PC-3 (cell line): ENCODE measurements at regions not wholly inside any gene's neighbourhood (a gene's known extent, or its start where the extent isn't known, plus 50 kb on each side); places are given as distances from the start of the nearest gene placed in this dataset.

Source experiments
- ATAC-seq: fragments of 200-7000 bp; cut with Tn5 transposase; 2 replicates; pipeline ENCODE4 v1.9.1; 2020; ENCODE audit warnings: mild to moderate bottlenecking, moderate library complexity
- BruUV-seq: library from RNA; stranded (reverse); fragments of 400-500 nt; replicated peaks from 2 replicates; lab custom pipeline; 2021; lab: Mats Ljungman, UMichigan
- CTCF ChIA-PET: fragments of 300-600 bp; sonication (Branson Sonifier 250); formaldehyde crosslinking; loops from one replicate; lab custom pipeline; 2022; ENCODE audit warnings: antibody characterized with exemption; lab: Charles Lee
- POLR2A ChIA-PET: fragments of 300-600 bp; sonication (Branson Sonifier 250); formaldehyde crosslinking; loops from one replicate; lab custom pipeline; 2022; ENCODE audit warnings: antibody characterized with exemption; ENCODE audit not compliant: unreplicated experiment; lab: Charles Lee
- DNase-seq: peaks from one replicate; pipeline ENCODE4 v3.0.0-alpha.2; 2015
- H2AFZ ChIP-seq: fragments of 300-600 bp; sonication (generic); 2 replicates; pipeline ENCODE4 v1.6.0; 2016; ENCODE audit warnings: antibody characterized with exemption, low read length
- H3F3A ChIP-seq: fragments of 300-600 bp; sonication (generic); one replicate; pipeline ENCODE4 v1.6.0; 2017; ENCODE audit warnings: antibody characterized with exemption, low read length, control low read depth, mild to moderate bottlenecking; ENCODE audit not compliant: unreplicated experiment
- H3K27ac ChIP-seq: fragments of 300-600 bp; sonication (generic); 2 replicates; pipeline ENCODE4 v1.5.1; 2016; ENCODE audit warnings: mild to moderate bottlenecking, low read length
- H3K27me3 ChIP-seq: fragments of 300-600 bp; sonication (generic); 2 replicates; pipeline ENCODE4 v1.6.1; 2016; ENCODE audit warnings: low read length, mixed read lengths
- H3K36me3 ChIP-seq: fragments of 300-600 bp; sonication (generic); 2 replicates; pipeline ENCODE4 v1.6.1; 2016; ENCODE audit warnings: low read depth, mixed run types, low read length, mixed read lengths
- H3K4me1 ChIP-seq: fragments of 300-600 bp; sonication (generic); 2 replicates; pipeline ENCODE4 v1.5.1; 2016; ENCODE audit warnings: low read length; ENCODE audit not compliant: insufficient read depth
- H3K4me2 ChIP-seq: fragments of 300-600 bp; sonication (generic); 2 replicates; pipeline ENCODE4 v1.6.0; 2016; ENCODE audit warnings: low read length
- H3K4me3 ChIP-seq: fragments of 300-600 bp; sonication (generic); 2 replicates; pipeline ENCODE4 v1.5.1; 2016; ENCODE audit warnings: mild to moderate bottlenecking, low read length, mixed read lengths
- H3K79me2 ChIP-seq: fragments of 300-600 bp; sonication (generic); 2 replicates; pipeline ENCODE4 v1.6.1; 2017; ENCODE audit warnings: low read length, mixed read lengths
- H3K9ac ChIP-seq: fragments of 300-600 bp; sonication (generic); 2 replicates; pipeline ENCODE4 v1.6.0; 2016; ENCODE audit warnings: mild to moderate bottlenecking, low read length
- H3K9me2 ChIP-seq: fragments of 300-600 bp; sonication (generic); replicated peaks from 2 replicates; pipeline ENCODE4 v1.6.1; 2016; ENCODE audit warnings: mixed run types, low read length, mixed read lengths
- H3K9me3 ChIP-seq: fragments of 300-600 bp; sonication (generic); 2 replicates; pipeline ENCODE4 v1.6.1; 2016; ENCODE audit warnings: low read length, mixed read lengths
- H4K20me1 ChIP-seq: fragments of 300-600 bp; sonication (generic); 2 replicates; pipeline ENCODE4 v1.6.1; 2016; ENCODE audit warnings: low read length, mixed read lengths
- CTCF ChIP-seq: fragments of 300-600 bp; sonication (generic); conservative IDR thresholded peaks from 2 replicates; pipeline ENCODE4 v1.5.1; 2017; ENCODE audit warnings: antibody characterized with exemption, low read depth, mild to moderate bottlenecking, low read length
- EZH2 ChIP-seq: fragments of 300-600 bp; sonication (generic); IDR thresholded peaks from one replicate; pipeline ENCODE4 v1.6.1; 2017; ENCODE audit warnings: antibody characterized with exemption, mild to moderate bottlenecking, low read length; ENCODE audit not compliant: unreplicated experiment
- EZH2phosphoT487 ChIP-seq: fragments of 300-600 bp; sonication (generic); IDR thresholded peaks from 2 replicates; pipeline ENCODE4 v1.6.1; 2018; ENCODE audit warnings: mild to moderate bottlenecking, antibody characterized with exemption, low read length, borderline replicate concordance
- intact Hi-C: fragments of 100-400 bp; cut with micrococcal nuclease; formaldehyde crosslinking; loops from 2 replicates; pipeline ENCODE4 v1.9.0; 2023

DNA sequence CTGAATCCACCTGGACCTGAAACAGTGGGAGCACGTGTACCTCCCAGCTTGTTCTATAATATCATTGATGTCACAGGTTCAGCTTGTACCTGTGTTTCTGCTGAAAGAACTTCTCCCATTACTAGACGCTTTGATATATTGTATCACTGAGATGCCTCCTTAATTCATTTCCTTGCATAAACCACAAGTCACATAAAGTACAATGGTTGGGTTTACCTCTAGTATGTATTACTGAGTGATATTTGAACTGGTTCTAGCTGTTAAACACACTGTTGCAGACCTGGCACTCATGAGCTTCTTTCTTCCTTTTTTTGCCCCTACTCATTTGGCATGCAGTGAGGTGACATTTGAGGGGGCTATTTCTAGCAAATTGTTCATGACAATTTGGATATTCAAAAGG is 106.6 kb upstream of the KLF14 start:
- Histone ChIP-seq H3F3A (peaks cover 7% of the 10 kb centered on the region), H3K9me3 (no peaks in the 10 kb centered on the region), H3K4me3 (no peak overlapping the region), H3K36me3 (no peaks in the 10 kb centered on the region), H3K27me3 (no peaks in the 10 kb centered on the region), H3K9me2 (no peaks in the 10 kb centered on the region), H3K4me1 (peaks cover 43% of the 10 kb centered on the region), H3K27ac (peak overlapping the region; percentile 85; the same call in 1 of the 2 replicates), H3K9ac (no peak overlapping the region), H3K4me2 (no peak overlapping the region), H2AFZ (no peak overlapping the region), H4K20me1 (no peaks in the 10 kb centered on the region), H3K79me2 (0 out of 2 replicates have a peak, but pooled peaks cover 4% of the 10 kb centered on the region)
- BruUV-seq = no TSS peak
- ChIA-PET CTCF (no interaction called here), POLR2A (no interaction called here)
- TF ChIP-seq EZH2 (no peak), EZH2phosphoT487 (no peak), CTCF (no peak)
- no peak for DNase-seq
- intact Hi-C loops = no loop called here
- ATAC-seq = no peak

GRCh38 chr7:130841416-130841815 is 107.4 kb upstream of the KLF14 start:
- BruUV-seq = no TSS peak
- CTCF ChIA-PET = no interaction called here

More at GRCh38 chr7:130841416-130841815, 107.4 kb upstream of the KLF14 start:
- Histone ChIP-seq H3F3A (peaks cover 9% of the 10 kb centered on the region), H3K36me3 (no peaks in the 10 kb centered on the region), H3K4me3 (no peak overlapping the region), H3K27ac (no peak overlapping the region), H3K4me1 (peaks cover 48% of the 10 kb centered on the region), H3K9me2 (no peaks in the 10 kb centered on the region), H3K9me3 (no peaks in the 10 kb centered on the region), H3K4me2 (no peak overlapping the region), H2AFZ (no peak overlapping the region), H4K20me1 (no peaks in the 10 kb centered on the region), H3K9ac (no peak overlapping the region), H3K27me3 (no peaks in the 10 kb centered on the region), H3K79me2 (0 out of 2 replicates have a peak, but pooled peaks cover 4% of the 10 kb centered on the region)
- TF ChIP-seq CTCF (no peak), EZH2phosphoT487 (no peak)
- no peak for DNase-seq
- ATAC-seq = no peak
- intact Hi-C loops = no loop called here
- POLR2A ChIA-PET = no interaction called here
